IMR-90 (cell line): ENCODE measurements at regions not wholly inside any gene's neighbourhood (a gene's known extent, or its start where the extent isn't known, plus 50 kb on each side); places are given as distances from the start of the nearest gene placed in this dataset.

Experiments used
- ATAC-seq: fragments of 200-7000 bp; cut with Tn5 transposase; 2 replicates; pipeline ENCODE4 v1.9.1; 2020; ENCODE audit warnings: low read depth, mild to moderate bottlenecking, moderate library complexity
- BruUV-seq: library from RNA; stranded (reverse); fragments of 400-500 nt; replicated peaks from 2 replicates; lab custom pipeline; 2021; lab: Mats Ljungman, UMichigan
- CTCF ChIA-PET: fragments of 300-600 bp; formaldehyde crosslinking; extraction: SDS; loops from one replicate; lab custom pipeline; 2021; ENCODE audit warnings: antibody characterized with exemption; lab: Yijun Ruan, JAX
- POLR2A ChIA-PET: fragments of 300-600 bp; sonication (Branson Sonifier 250); formaldehyde crosslinking; loops from one replicate; lab custom pipeline; 2022; ENCODE audit warnings: antibody characterized with exemption; ENCODE audit not compliant: unreplicated experiment; lab: Charles Lee
- DNase-seq: peaks from one replicate; pipeline ENCODE4 v3.0.0; 2013
- H2AFZ ChIP-seq: replicated peaks from 2 replicates; pipeline ENCODE3; 2013; ENCODE audit warnings: low read length, mild to moderate bottlenecking; ENCODE audit not compliant: poor library complexity
- H2AK5ac ChIP-seq: 2 replicates; pipeline ENCODE4 v1.6.1; 2013; ENCODE audit warnings: low read depth, low read length, inconsistent platforms
- H2AK9ac ChIP-seq: replicated peaks from 2 replicates; pipeline ENCODE3; 2013; ENCODE audit warnings: mild to moderate bottlenecking, low read depth, low read length, moderate library complexity; ENCODE audit not compliant: poor library complexity
- H2BK120ac ChIP-seq: 2 replicates; pipeline ENCODE4 v1.6.1; 2013; ENCODE audit warnings: low read depth, low read length, inconsistent platforms
- H2BK15ac ChIP-seq: 3 replicates; pipeline ENCODE4 v1.6.1; 2013; ENCODE audit warnings: low read depth, low read length, inconsistent platforms
- H2BK20ac ChIP-seq: 2 replicates; pipeline ENCODE4 v1.6.1; 2013; ENCODE audit warnings: low read depth, mild to moderate bottlenecking, inconsistent platforms, low read length, moderate library complexity
- H2BK5ac ChIP-seq: 2 replicates; pipeline ENCODE4 v1.6.1; 2013; ENCODE audit warnings: mild to moderate bottlenecking, low read depth, low read length, inconsistent platforms; ENCODE audit not compliant: poor library complexity, severe bottlenecking
- H3K14ac ChIP-seq: replicated peaks from 2 replicates; pipeline ENCODE4 v1.6.1; 2013; ENCODE audit warnings: low read depth, low read length, inconsistent platforms
- H3K18ac ChIP-seq: 2 replicates; pipeline ENCODE4 v1.6.1; 2013; ENCODE audit warnings: low read depth, low read length, control low read depth
- H3K23ac ChIP-seq: 2 replicates; pipeline ENCODE4 v1.6.1; 2013; ENCODE audit warnings: low read depth, low read length, inconsistent platforms
- H3K27ac ChIP-seq: 2 replicates; pipeline ENCODE4 v1.5.1; 2013; ENCODE audit warnings: mild to moderate bottlenecking, control low read depth, low read length; ENCODE audit not compliant: insufficient read depth
- H3K27me3 ChIP-seq: 2 replicates; pipeline ENCODE4 v1.6.1; 2013; ENCODE audit warnings: low read length; ENCODE audit not compliant: control insufficient read depth, insufficient read depth
- H3K36me3 ChIP-seq: 2 replicates; pipeline ENCODE4 v1.6.1; 2013; ENCODE audit warnings: low read length, mixed read lengths; ENCODE audit not compliant: control insufficient read depth, insufficient read depth
- H3K4ac ChIP-seq: 2 replicates; pipeline ENCODE4 v1.6.1; 2013; ENCODE audit warnings: low read depth, low read length, inconsistent platforms
- H3K4me1 ChIP-seq: 2 replicates; pipeline ENCODE4 v1.6.1; 2013; ENCODE audit warnings: low read length, mixed read lengths; ENCODE audit not compliant: control insufficient read depth, insufficient read depth
- H3K4me2 ChIP-seq: 2 replicates; pipeline ENCODE4 v1.6.1; 2013; ENCODE audit warnings: low read depth, mild to moderate bottlenecking, control low read depth, low read length, moderate library complexity
- H3K4me3 ChIP-seq: 2 replicates; pipeline ENCODE4 v1.5.1; 2013; ENCODE audit warnings: low read depth, mild to moderate bottlenecking, control low read depth, low read length, moderate library complexity; ENCODE audit not compliant: insufficient read depth
- H3K56ac ChIP-seq: 2 replicates; pipeline ENCODE4 v1.6.1; 2013; ENCODE audit warnings: low read length, inconsistent platforms; ENCODE audit not compliant: insufficient read depth; ENCODE audit errors: extremely low read depth
- H3K79me1 ChIP-seq, 2 experiments: 2 replicates each; pipeline ENCODE4 v1.6.1; 2013; ENCODE audit warnings: low read length in 2 of 2, inconsistent platforms in 1 of 2, low read depth in 1 of 2
- H3K9ac ChIP-seq: 2 replicates; pipeline ENCODE4 v1.6.1; 2013; ENCODE audit warnings: low read depth, low read length, control low read depth
- H3K9me1 ChIP-seq: 2 replicates; pipeline ENCODE4 v1.6.1; 2013; ENCODE audit warnings: low read length, inconsistent platforms; ENCODE audit not compliant: insufficient read depth
- H3K9me3 ChIP-seq: 2 replicates; pipeline ENCODE4 v1.6.1; 2013; ENCODE audit warnings: low read length; ENCODE audit not compliant: control insufficient read depth, insufficient read depth
- H4K20me1 ChIP-seq: 2 replicates; pipeline ENCODE4 v1.6.1; 2013; ENCODE audit warnings: low read length, inconsistent platforms; ENCODE audit not compliant: insufficient read depth
- H4K5ac ChIP-seq: 2 replicates; pipeline ENCODE4 v1.6.1; 2013; ENCODE audit warnings: mild to moderate bottlenecking, low read depth, low read length, control low read depth
- H4K8ac ChIP-seq, 2 experiments: 2 replicates each; pipeline ENCODE4 v1.6.1; 2013; ENCODE audit warnings: low read depth in 2 of 2, low read length in 2 of 2, control low read depth in 1 of 2, inconsistent platforms in 1 of 2
- H4K91ac ChIP-seq: 2 replicates; pipeline ENCODE4 v1.6.1; 2013; ENCODE audit warnings: low read depth, low read length, inconsistent platforms; ENCODE audit not compliant: insufficient read depth
- BHLHE40 ChIP-seq: fragments of 150-350 bp; IDR thresholded peaks from 2 replicates; pipeline ENCODE4 v1.6.1; 2016; ENCODE audit warnings: mild to moderate bottlenecking, low read depth, low read length
- CEBPB ChIP-seq: IDR thresholded peaks from 2 replicates; pipeline ENCODE4 v1.6.1; 2012; ENCODE audit warnings: low read depth, low read length, improper control_type of control experiment
- CHD1 ChIP-seq: IDR thresholded peaks from 2 replicates; pipeline ENCODE4 v1.6.1; 2012; ENCODE audit warnings: low read depth, low read length, improper control_type of control experiment
- CTCF ChIP-seq: conservative IDR thresholded peaks from 2 replicates; pipeline ENCODE4 v1.5.1; 2012; ENCODE audit warnings: mild to moderate bottlenecking, low read depth, low read length, improper control_type of control experiment
- ELK1 ChIP-seq: fragments of 150-350 bp; IDR thresholded peaks from 2 replicates; pipeline ENCODE4 v1.6.1; 2016; ENCODE audit warnings: low read depth, mild to moderate bottlenecking, low read length, moderate library complexity, borderline replicate concordance
- FOS ChIP-seq: fragments of 150-350 bp; IDR thresholded peaks from 2 replicates; pipeline ENCODE4 v1.6.1; 2016; ENCODE audit warnings: low read depth, low read length
- MXI1 ChIP-seq: IDR thresholded peaks from 2 replicates; pipeline ENCODE4 v1.6.1; 2012; ENCODE audit warnings: low read depth, mild to moderate bottlenecking, low read length, moderate library complexity, borderline replicate concordance
- RAD21 ChIP-seq: IDR thresholded peaks from 2 replicates; pipeline ENCODE4 v1.6.1; 2012; ENCODE audit warnings: low read length, improper control_type of control experiment
- USF2 ChIP-seq: fragments of 150-350 bp; IDR thresholded peaks from 2 replicates; pipeline ENCODE4 v1.6.1; 2017; ENCODE audit warnings: mild to moderate bottlenecking, antibody characterized with exemption, low read length, low read depth
- dilution Hi-C: fragments of 300-500 bp; cut with HindIII; formaldehyde crosslinking; loops from one replicate; pipeline ENCODE4 v1.14.3; 2018; ENCODE audit warnings: low sequenced_read_pairs; ENCODE audit not compliant: unreplicated experiment
- in situ Hi-C: fragments of 300-500 bp; cut with MboI; formaldehyde crosslinking; loops from 3 replicates; pipeline ENCODE4 v1.14.3; 2019; ENCODE audit warnings: low sequenced_read_pairs, inconsistent platforms, mixed read lengths
- intact Hi-C: fragments of 100-400 bp; cut with micrococcal nuclease; formaldehyde crosslinking; loops from 2 replicates; pipeline ENCODE4 v1.10.0; 2022

GRCh38 chr6:4687989-4688947 lies 87.9 kb upstream of the CDYL start (continued):
- TF ChIP-seq CTCF = no peak
- peak; percentile 91 for TF ChIP-seq CEBPB

DNA sequence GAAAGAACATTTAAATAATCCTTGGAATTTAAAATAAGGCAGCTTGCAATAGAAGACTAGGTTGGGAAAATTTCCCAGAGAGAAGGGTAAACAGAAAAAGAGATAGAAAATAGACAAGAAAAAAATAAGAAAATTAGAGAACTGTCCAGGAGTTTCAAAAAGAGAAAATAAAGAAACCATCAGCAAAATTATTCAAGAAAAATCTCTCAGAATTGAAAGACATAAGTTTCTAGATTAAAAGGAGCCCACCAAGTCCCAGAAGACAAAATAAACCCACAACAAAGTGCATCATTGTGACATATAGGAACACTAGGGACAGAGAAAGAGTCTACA lies 88.6 kb upstream of the CDYL start:
- Histone ChIP-seq H2BK20ac (peak overlapping the region; percentile 72), H3K56ac (no peak overlapping the region), H2AK9ac (no peak overlapping the region), H2BK120ac (peak overlapping the region; percentile 68), H4K91ac (no peak overlapping the region), H4K5ac (no peak overlapping the region), H2BK5ac (peak overlapping the region; percentile 51), H3K36me3 (no peaks in the 10 kb centered on the region), H3K27me3 (peaks cover 2% of the 10 kb centered on the region), H2AK5ac (no peak overlapping the region; the same call in 1 of the 2 replicates), H4K8ac (peak overlapping the region in 1 of 2 experiments; percentile 48; a peak in 1 of 4 replicates), H3K4me2 (peak overlapping the region; percentile 28; the same call in 1 of the 2 replicates), H3K27ac (no peak overlapping the region), H3K9me1 (peaks cover 2% of the 10 kb centered on the region; the same call in 1 of the 2 replicates), H3K4me1 (no peaks in the 10 kb centered on the region; the same call in 1 of the 2 replicates), H2BK15ac (peak overlapping the region; percentile 20; the same call in 1 of the 3 replicates), H3K18ac (peak overlapping the region; percentile 42; the same call in 1 of the 2 replicates), H2AFZ (no peak overlapping the region), H4K20me1 (no peaks in the 10 kb centered on the region), H3K14ac (no peak overlapping the region), H3K9ac (no peak overlapping the region), H3K23ac (peak overlapping the region; percentile 30; the same call in 1 of the 2 replicates), H3K9me3 (no peaks in the 10 kb centered on the region), H3K4ac (peak overlapping the region; percentile 39; the same call in 1 of the 2 replicates), H3K4me3 (no peak overlapping the region), H3K79me1 (no peaks in the 10 kb centered on the region)
- intact Hi-C loops (no loop called here), in situ Hi-C loops (no loop called here), dilution Hi-C loops (no loop called here)
- DNase-seq (no peak), ATAC-seq (no peak)
- ChIA-PET POLR2A (no interaction called here), CTCF (no interaction called here)
- BruUV-seq = no TSS peak
- no peak for TF ChIP-seq CHD1
- TF ChIP-seq MXI1 = no peak
- no peak for TF ChIP-seq FOS
- no peak for TF ChIP-seq RAD21
- no peak for TF ChIP-seq BHLHE40
- no peak for TF ChIP-seq ELK1
- TF ChIP-seq USF2 = no peak
